ENCODE measurements at regions not wholly inside any gene's neighbourhood (a gene's known extent, or its start where the extent isn't known, plus 50 kb on each side); places are given as distances from the start of the nearest gene placed in this dataset.
"Not testable (repeated sequence)": the region's sequence is repeated elsewhere in the genome, so short reads cannot be mapped to it uniquely, and the experiment has no call there.

GRCh38 chr14:39680777-39681176, 248.5 kb upstream of the FBXO33 start:
- no peak for DNase-seq (ENCODE audit: low read depth in 3 of 3)

- no peak for DNase-seq (ENCODE audit: low read depth in 3 of 3)
These were observed 241.5 kb upstream of the FBXO33 start for GRCh38 chr14:39673734-39674133.

- no peak for DNase-seq (ENCODE audit: low read depth in 3 of 3)
These were observed 241.1 kb upstream of the FBXO33 start for GRCh38 chr14:39673270-39673711.

GRCh38 chr14:39668449-39668848, 236.2 kb upstream of the FBXO33 start:
- DNase-seq (ENCODE audit: low read depth in 3 of 3), result no peak

- DNase-seq (ENCODE audit: low read depth in 3 of 3), result no peak
These were observed 234.2 kb upstream of the FBXO33 start for GRCh38 chr14:39666386-39666785.

GRCh38 chr14:39665075-39665475, 232.8 kb upstream of the FBXO33 start:
- no peak for DNase-seq (ENCODE audit: low read depth in 3 of 3)

- no peak for DNase-seq (ENCODE audit: low read depth in 3 of 3)
These were observed 232.4 kb upstream of the FBXO33 start for GRCh38 chr14:39664646-39665045.

- DNase-seq (ENCODE audit: low read depth in 3 of 3), result no peak
These were observed 209.0 kb upstream of the FBXO33 start for GRCh38 chr14:39641224-39641623.

GRCh38 chr14:39639009-39639408, 206.8 kb upstream of the FBXO33 start:
- not testable (repeated sequence) for DNase-seq (ENCODE audit: low read depth in 3 of 3)

- DNase-seq (ENCODE audit: low read depth in 3 of 3), result no peak
These were observed 195.9 kb upstream of the FBXO33 start for GRCh38 chr14:39628087-39628486.

GRCh38 chr14:39626589-39627576, 194.7 kb upstream of the FBXO33 start:
- no peak for DNase-seq (ENCODE audit: low read depth in 3 of 3)

GRCh38 chr14:39621678-39622077, 189.4 kb upstream of the FBXO33 start:
- no peak for DNase-seq (ENCODE audit: low read depth in 3 of 3)

GRCh38 chr14:39621223-39621622, 189.0 kb upstream of the FBXO33 start:
- DNase-seq (ENCODE audit: low read depth in 3 of 3), result no peak

GRCh38 chr14:39617537-39617936, 185.3 kb upstream of the FBXO33 start:
- DNase-seq (ENCODE audit: low read depth in 3 of 3), result no peak

- no peak for DNase-seq (ENCODE audit: low read depth in 3 of 3)
These were observed 183.1 kb upstream of the FBXO33 start for GRCh38 chr14:39615352-39615751.

GRCh38 chr14:39614297-39614923, 182.2 kb upstream of the FBXO33 start:
- DNase-seq (ENCODE audit: low read depth in 3 of 3), result no peak

GRCh38 chr14:39609119-39609518, 176.9 kb upstream of the FBXO33 start:
- DNase-seq (ENCODE audit: low read depth in 3 of 3), result no peak

- no peak for DNase-seq (ENCODE audit: low read depth in 3 of 3)
These were observed 175.7 kb upstream of the FBXO33 start for GRCh38 chr14:39607978-39608377.

- no peak for DNase-seq (ENCODE audit: low read depth in 3 of 3)
These were observed 171.7 kb upstream of the FBXO33 start for GRCh38 chr14:39603942-39604341.

- DNase-seq (ENCODE audit: low read depth in 3 of 3), result no peak
These were observed 161.1 kb upstream of the FBXO33 start for GRCh38 chr14:39593377-39593776.

GRCh38 chr14:39592116-39592789, 160.0 kb upstream of the FBXO33 start:
- no peak for DNase-seq (ENCODE audit: low read depth in 3 of 3)

- not testable (repeated sequence) for DNase-seq (ENCODE audit: low read depth in 3 of 3)
These were observed 157.6 kb upstream of the FBXO33 start for GRCh38 chr14:39589882-39590281.
